Sigmoid colon (tissue), 4 donors: ENCODE measurements at regions not wholly inside any gene's neighbourhood (a gene's known extent, or its start where the extent isn't known, plus 50 kb on each side); places are given as distances from the start of the nearest gene placed in this dataset.

Experiments
- POLR2A ChIP-seq, 2 donors: fragments of 450-650 bp; IDR thresholded peaks; one replicate each; pipeline ENCODE4 v1.6.1; 2016; ENCODE audit warnings: antibody characterized with exemption in 2 of 2, mild to moderate bottlenecking in 2 of 2, moderate library complexity in 2 of 2
- POLR2AphosphoS5 ChIP-seq, 4 donors: sonication (generic); formaldehyde crosslinking; IDR thresholded peaks; one replicate each; pipeline ENCODE4 v1.6.1; 2017; ENCODE audit warnings: antibody characterized with exemption in 4 of 4
- TF ChIP-seq, protein P1 (sequence below), 4 experiments: fragments of 450-650 bp in 3 of 4; fragments of 200-600 bp in 1 of 4; IDR thresholded peaks; one replicate each; pipeline ENCODE4 v1.5.1; 2016 to 2019; ENCODE audit warnings: antibody characterized with exemption in 4 of 4, mild to moderate bottlenecking in 3 of 4, moderate library complexity in 2 of 4

DNA sequence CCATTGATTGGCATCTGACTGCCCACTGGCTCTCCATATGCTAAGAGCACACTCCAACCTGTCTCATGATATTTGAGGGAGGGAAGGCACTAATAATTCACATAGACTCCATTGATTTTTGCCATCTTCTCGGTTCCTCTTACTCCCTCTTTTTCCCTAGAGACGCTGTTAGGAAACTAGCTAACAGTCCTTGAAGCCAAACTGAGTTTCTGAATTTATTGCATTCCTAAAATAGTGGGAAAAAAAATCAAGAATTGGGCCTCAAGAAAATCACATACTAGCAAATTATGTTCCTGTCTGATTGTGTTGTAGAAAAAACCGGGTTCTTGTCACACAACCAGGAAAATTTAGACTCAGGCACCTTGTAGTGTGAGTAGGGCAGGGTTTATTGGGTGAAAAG lies 86.4 kb upstream of the SLC7A1 start:
- TF ChIP-seq, protein P1, sequence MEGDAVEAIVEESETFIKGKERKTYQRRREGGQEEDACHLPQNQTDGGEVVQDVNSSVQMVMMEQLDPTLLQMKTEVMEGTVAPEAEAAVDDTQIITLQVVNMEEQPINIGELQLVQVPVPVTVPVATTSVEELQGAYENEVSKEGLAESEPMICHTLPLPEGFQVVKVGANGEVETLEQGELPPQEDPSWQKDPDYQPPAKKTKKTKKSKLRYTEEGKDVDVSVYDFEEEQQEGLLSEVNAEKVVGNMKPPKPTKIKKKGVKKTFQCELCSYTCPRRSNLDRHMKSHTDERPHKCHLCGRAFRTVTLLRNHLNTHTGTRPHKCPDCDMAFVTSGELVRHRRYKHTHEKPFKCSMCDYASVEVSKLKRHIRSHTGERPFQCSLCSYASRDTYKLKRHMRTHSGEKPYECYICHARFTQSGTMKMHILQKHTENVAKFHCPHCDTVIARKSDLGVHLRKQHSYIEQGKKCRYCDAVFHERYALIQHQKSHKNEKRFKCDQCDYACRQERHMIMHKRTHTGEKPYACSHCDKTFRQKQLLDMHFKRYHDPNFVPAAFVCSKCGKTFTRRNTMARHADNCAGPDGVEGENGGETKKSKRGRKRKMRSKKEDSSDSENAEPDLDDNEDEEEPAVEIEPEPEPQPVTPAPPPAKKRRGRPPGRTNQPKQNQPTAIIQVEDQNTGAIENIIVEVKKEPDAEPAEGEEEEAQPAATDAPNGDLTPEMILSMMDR (IDR thresholded peaks at IDR 0.05), result no peak
- no peak for TF ChIP-seq POLR2AphosphoS5 (IDR thresholded peaks at IDR 0.05)
- no peak for TF ChIP-seq POLR2A (IDR thresholded peaks at IDR 0.05)
